ENCODE measurements at regions not wholly inside any gene's neighbourhood (a gene's known extent, or its start where the extent isn't known, plus 50 kb on each side); places are given as distances from the start of the nearest gene placed in this dataset.

DNA sequence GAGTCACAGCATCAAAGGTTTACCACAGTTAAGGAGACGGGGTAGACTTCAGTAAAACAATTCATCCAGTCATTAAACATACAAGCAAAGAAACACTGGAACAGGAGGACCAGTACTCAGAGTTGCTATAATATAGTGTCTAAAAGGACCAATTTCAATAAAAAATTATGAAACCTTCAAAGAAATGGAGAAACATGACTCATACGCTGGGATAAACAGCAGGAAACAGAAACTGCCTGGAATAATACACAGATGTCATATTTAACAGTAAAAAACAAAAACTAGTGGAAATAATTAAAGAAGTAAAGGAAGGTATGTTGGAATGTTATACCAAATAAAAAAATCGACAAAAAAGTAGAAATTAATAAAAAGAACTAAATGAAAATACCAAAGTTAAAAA is 1075.9 kb downstream of the NR2F1-AS1 start:
- TF ChIP-seq CTCF (IDR thresholded peaks at IDR 0.05; ENCODE audit: low read depth, low read length): no peak
- no peak for DNase-seq (ENCODE audit: extremely low read depth, low read depth)

DNA sequence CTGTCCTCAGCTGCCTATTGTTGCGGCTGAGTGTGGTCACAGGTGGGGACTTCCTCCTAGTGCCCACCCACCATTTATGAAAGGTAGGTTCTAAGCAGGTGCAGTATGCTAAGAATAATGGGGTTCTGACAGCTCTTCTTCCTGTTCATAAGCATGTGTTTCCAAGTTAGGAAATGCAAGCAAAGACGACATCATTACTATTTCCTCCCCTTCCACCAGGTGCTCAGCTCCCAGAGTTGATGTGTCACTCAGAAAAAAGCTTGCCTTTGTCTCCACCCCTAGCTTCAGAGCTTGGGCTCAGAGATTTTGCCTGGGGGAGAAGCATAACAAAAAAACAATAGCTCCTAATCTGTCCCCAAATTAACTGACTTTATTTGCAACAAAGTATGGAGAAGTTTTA is 1076.7 kb downstream of the NR2F1-AS1 start:
- no peak for TF ChIP-seq CTCF (IDR thresholded peaks at IDR 0.05; ENCODE audit: low read depth, low read length)

GRCh38 chr5:92500752-92501151 is 1080.3 kb downstream of the NR2F1-AS1 start:
- DNase-seq (ENCODE audit: extremely low read depth, low read depth): no peak
- TF ChIP-seq CTCF (IDR thresholded peaks at IDR 0.05; ENCODE audit: low read depth, low read length): no peak

More for the DNA sequence above, 1076.7 kb downstream of the NR2F1-AS1 start:
- DNase-seq (ENCODE audit: extremely low read depth, low read depth): no peak

DNA sequence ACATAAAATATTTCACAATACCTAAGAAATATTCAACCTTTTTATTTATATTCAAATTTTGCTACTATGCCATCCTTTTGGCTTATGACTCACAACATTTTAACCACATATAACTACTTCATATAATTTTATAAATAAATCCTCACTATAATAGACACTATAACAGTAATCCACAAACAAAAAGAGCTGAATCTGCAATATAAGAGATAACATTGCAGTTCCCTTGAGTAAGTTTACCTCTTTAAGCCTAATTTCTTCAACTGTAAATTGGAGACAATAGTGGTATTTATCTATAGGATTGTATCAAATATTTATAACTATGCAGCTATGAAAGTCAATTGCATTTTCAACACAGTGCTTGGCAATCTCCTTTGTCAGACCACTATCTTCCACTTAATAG is 1084.5 kb downstream of the NR2F1-AS1 start:
- DNase-seq (ENCODE audit: extremely low read depth, low read depth): no peak
- TF ChIP-seq CTCF (IDR thresholded peaks at IDR 0.05; ENCODE audit: low read depth, low read length): no peak

GRCh38 chr5:92494508-92494907 is 1086.5 kb downstream of the NR2F1-AS1 start:
- DNase-seq (ENCODE audit: extremely low read depth, low read depth): no peak
- TF ChIP-seq CTCF (IDR thresholded peaks at IDR 0.05; ENCODE audit: low read depth, low read length): no peak

- no peak for TF ChIP-seq CTCF (IDR thresholded peaks at IDR 0.05; ENCODE audit: low read depth, low read length)
- DNase-seq (ENCODE audit: extremely low read depth, low read depth): no peak
Observed at GRCh38 chr5:92492908-92493307, 1088.1 kb downstream of the NR2F1-AS1 start.

DNA sequence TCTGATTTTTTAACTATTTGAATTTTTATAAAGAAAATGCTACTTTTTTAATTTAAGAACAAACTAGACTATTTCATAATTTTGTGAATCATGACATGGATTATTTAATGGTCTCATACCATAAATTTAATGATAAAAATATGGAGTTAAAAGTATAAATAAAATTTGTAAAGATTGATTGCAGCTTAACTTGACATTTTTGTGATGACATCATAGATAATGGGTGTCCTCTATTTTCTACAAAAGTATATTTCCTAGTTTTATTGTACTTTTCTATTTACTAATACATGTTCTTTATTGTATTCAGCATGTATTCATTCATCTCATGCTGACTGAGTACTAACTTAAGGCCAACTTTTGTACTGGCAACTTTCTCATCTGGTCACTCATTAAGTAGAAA is 1096.5 kb downstream of the NR2F1-AS1 start:
- no peak for DNase-seq (ENCODE audit: extremely low read depth, low read depth)
- no peak for TF ChIP-seq CTCF (IDR thresholded peaks at IDR 0.05; ENCODE audit: low read depth, low read length)
